ENCODE measurements at regions not wholly inside any gene's neighbourhood (a gene's known extent, or its start where the extent isn't known, plus 50 kb on each side); places are given as distances from the start of the nearest gene placed in this dataset.

- Histone ChIP-seq H4K20me1 (no peaks in the 10 kb centered on the region), H3K9ac (no peak overlapping the region)
These were observed 118.9 kb upstream of the ARRDC4 start for GRCh38 chr15:97841558-97841957.

GRCh38 chr15:97849183-97849582 lies 111.3 kb upstream of the ARRDC4 start:
- no peaks in the 10 kb centered on the region for H3K36me3 ChIP-seq
- no peak overlapping the region for H3K4me2 ChIP-seq
- TF ChIP-seq Cebpa-rat (IDR thresholded peaks at IDR 0.05), result no peak

More at GRCh38 chr15:97841558-97841957, 118.9 kb upstream of the ARRDC4 start:
- H3K9me3 ChIP-seq (replicated peaks in 1 of 11), result no peaks in the 10 kb centered on the region
- no peak overlapping the region for H3K4me3 ChIP-seq
- no peaks in the 10 kb centered on the region for H3K36me3 ChIP-seq
- TF ChIP-seq Cebpa-rat (IDR thresholded peaks at IDR 0.05), result no peak
- H3K27ac ChIP-seq, result no peak overlapping the region
- peaks cover 0 to 8% (median 0%) of the 10 kb centered on the region in 10 experiments; a peak in 4 of 20 replicates for H3K4me1 ChIP-seq
- H3K4me2 ChIP-seq, result no peak overlapping the region
- no peaks in the 10 kb centered on the region for H3K27me3 ChIP-seq

GRCh38 chr15:97858296-97858695 lies 102.2 kb upstream of the ARRDC4 start:
- no peaks in the 10 kb centered on the region for H4K20me1 ChIP-seq
- TF ChIP-seq Cebpa-rat (IDR thresholded peaks at IDR 0.05), result no peak

More at GRCh38 chr15:97849183-97849582, 111.3 kb upstream of the ARRDC4 start:
- H3K9ac ChIP-seq, result no peak overlapping the region
- H4K20me1 ChIP-seq, result no peaks in the 10 kb centered on the region
- no peaks in the 10 kb centered on the region for H3K27me3 ChIP-seq
- H3K4me1 ChIP-seq, result peaks cover 0 to 3% (median 0%) of the 10 kb centered on the region in 10 experiments; a peak in 4 of 20 replicates
- H3K4me3 ChIP-seq, result no peak overlapping the region
- H3K9me3 ChIP-seq (replicated peaks in 1 of 11), result peaks cover 0 to 9% (median 0%) of the 10 kb centered on the region in 11 experiments; a peak in 2 of 22 replicates
- no peak overlapping the region for H3K27ac ChIP-seq

GRCh38 chr15:97861529-97862260 lies 98.8 kb upstream of the ARRDC4 start:
- H3K4me1 ChIP-seq, result no peaks in the 10 kb centered on the region
- no peak overlapping the region for H3K9ac ChIP-seq
- no peaks in the 10 kb centered on the region for H3K36me3 ChIP-seq
- H3K4me2 ChIP-seq, result no peak overlapping the region
- no peak overlapping the region for H3K4me3 ChIP-seq
- H3K27ac ChIP-seq, result no peak overlapping the region
- no peak for TF ChIP-seq Cebpa-rat (IDR thresholded peaks at IDR 0.05)
- no peaks in the 10 kb centered on the region for H3K27me3 ChIP-seq
- 0 out of 22 replicates have a peak, but pooled peaks cover 0 to 8% (median 0%) of the 10 kb centered on the region in 11 experiments for H3K9me3 ChIP-seq (replicated peaks in 1 of 11)
- no peaks in the 10 kb centered on the region for H4K20me1 ChIP-seq

More at GRCh38 chr15:97858296-97858695, 102.2 kb upstream of the ARRDC4 start:
- Histone ChIP-seq H3K4me1 (no peaks in the 10 kb centered on the region), H3K36me3 (no peaks in the 10 kb centered on the region), H3K9ac (no peak overlapping the region), H3K27ac (no peak overlapping the region), H3K27me3 (no peaks in the 10 kb centered on the region), H3K4me3 (no peak overlapping the region), H3K9me3 (replicated peaks in 1 of 11) (0 out of 22 replicates have a peak, but pooled peaks cover 0 to 8% (median 0%) of the 10 kb centered on the region in 11 experiments), H3K4me2 (no peak overlapping the region)

- Histone ChIP-seq H3K4me2 (no peak overlapping the region), H3K4me1 (no peaks in the 10 kb centered on the region), H3K9ac (no peak overlapping the region), H3K9me3 (replicated peaks in 1 of 11) (0 out of 22 replicates have a peak, but pooled peaks cover 0 to 8% (median 0%) of the 10 kb centered on the region in 11 experiments), H3K27ac (no peak overlapping the region), H3K4me3 (no peak overlapping the region), H3K36me3 (no peaks in the 10 kb centered on the region), H3K27me3 (no peaks in the 10 kb centered on the region), H4K20me1 (no peaks in the 10 kb centered on the region)
- TF ChIP-seq Cebpa-rat (IDR thresholded peaks at IDR 0.05), result no peak
These were observed 93.5 kb upstream of the ARRDC4 start for GRCh38 chr15:97866959-97867358.

- no peaks in the 10 kb centered on the region for H4K20me1 ChIP-seq
- no peaks in the 10 kb centered on the region for H3K36me3 ChIP-seq
- H3K4me2 ChIP-seq, result no peak overlapping the region
- H3K27ac ChIP-seq, result no peak overlapping the region
- no peak for TF ChIP-seq Cebpa-rat (IDR thresholded peaks at IDR 0.05)
- no peaks in the 10 kb centered on the region for H3K4me1 ChIP-seq
- H3K9ac ChIP-seq, result no peak overlapping the region
- no peak overlapping the region for H3K4me3 ChIP-seq
- no peaks in the 10 kb centered on the region for H3K27me3 ChIP-seq
- 0 out of 22 replicates have a peak, but pooled peaks cover 0 to 3% (median 0%) of the 10 kb centered on the region in 11 experiments for H3K9me3 ChIP-seq (replicated peaks in 1 of 11)
These were observed 92.6 kb upstream of the ARRDC4 start for GRCh38 chr15:97867870-97868269.

- no peak for TF ChIP-seq Cebpa-rat (IDR thresholded peaks at IDR 0.05)
- Histone ChIP-seq H3K27ac (no peak overlapping the region), H3K4me1 (no peaks in the 10 kb centered on the region), H3K27me3 (no peaks in the 10 kb centered on the region), H4K20me1 (no peaks in the 10 kb centered on the region), H3K4me3 (no peak overlapping the region), H3K4me2 (no peak overlapping the region), H3K9me3 (replicated peaks in 1 of 11) (0 out of 22 replicates have a peak, but pooled peaks cover 0 to 3% (median 0%) of the 10 kb centered on the region in 11 experiments), H3K9ac (no peak overlapping the region), H3K36me3 (no peaks in the 10 kb centered on the region)
These were observed 91.5 kb upstream of the ARRDC4 start for GRCh38 chr15:97868981-97869380.

GRCh38 chr15:97870771-97871170 lies 89.7 kb upstream of the ARRDC4 start:
- H3K4me2 ChIP-seq, result no peak overlapping the region
- H3K4me3 ChIP-seq, result no peak overlapping the region
- peaks cover 7 to 12% (median 8%) of the 10 kb centered on the region in 11 experiments for H3K9me3 ChIP-seq (replicated peaks in 1 of 11)
- H3K9ac ChIP-seq, result no peak overlapping the region
- H3K4me1 ChIP-seq, result no peaks in the 10 kb centered on the region
- no peaks in the 10 kb centered on the region for H4K20me1 ChIP-seq
- no peaks in the 10 kb centered on the region for H3K36me3 ChIP-seq
- H3K27ac ChIP-seq, result no peak overlapping the region
- no peak for TF ChIP-seq Cebpa-rat (IDR thresholded peaks at IDR 0.05)
- no peaks in the 10 kb centered on the region for H3K27me3 ChIP-seq

GRCh38 chr15:97874139-97874538 lies 86.4 kb upstream of the ARRDC4 start:
- Histone ChIP-seq H3K4me3 (no peak overlapping the region), H3K9ac (no peak overlapping the region), H3K27me3 (no peaks in the 10 kb centered on the region)

More at GRCh38 chr15:97874139-97874538, 86.4 kb upstream of the ARRDC4 start:
- TF ChIP-seq Cebpa-rat (IDR thresholded peaks at IDR 0.05), result no peak
- H3K4me1 ChIP-seq, result no peaks in the 10 kb centered on the region
- peaks cover 10 to 21% (median 15%) of the 10 kb centered on the region in 11 experiments for H3K9me3 ChIP-seq (replicated peaks in 1 of 11)
- H3K4me2 ChIP-seq, result no peak overlapping the region
- no peak overlapping the region for H3K27ac ChIP-seq
- no peaks in the 10 kb centered on the region for H3K36me3 ChIP-seq
- H4K20me1 ChIP-seq, result no peaks in the 10 kb centered on the region; a peak in 1 of 22 replicates

All from BLaER1 treated with 17β-estradiol and CSF1 and Interleukin-3, amounts not matched to agents 10 nM and 100 nM (cell line).